Thyroid gland (tissue), 4 donors: ENCODE measurements at regions not wholly inside any gene's neighbourhood (a gene's known extent, or its start where the extent isn't known, plus 50 kb on each side); places are given as distances from the start of the nearest gene placed in this dataset.

Source experiments
- DNase-seq, 2 donors: peaks; one replicate each; pipeline ENCODE4 v3.0.0-alpha.2; 2019
- H3K27ac ChIP-seq, 3 donors: fragments of 200-600 bp; sonication (generic); 1 replicate in 2 of 3; 2 replicates in 1 of 3; pipeline ENCODE4 v1.5.1; 2016 to 2019; ENCODE audit warnings: mild to moderate bottlenecking in 1 of 3, moderate library complexity in 1 of 3
- H3K27me3 ChIP-seq: fragments of 200-600 bp; sonication (generic); one replicate; pipeline ENCODE4 v1.5.1; 2019
- H3K36me3 ChIP-seq, 2 donors: fragments of 200-600 bp; sonication (generic); one replicate each; pipeline ENCODE4 v1.5.1; 2016 to 2019
- H3K4me1 ChIP-seq, 2 donors: fragments of 200-600 bp; sonication (generic); one replicate each; pipeline ENCODE4 v1.5.1; 2017 to 2019
- H3K4me3 ChIP-seq, 3 donors: fragments of 200-600 bp; sonication (generic); replicated peaks in 1 of 3; 1 replicate in 2 of 3; 2 replicates in 1 of 3; pipeline ENCODE4 v1.5.1; 2016; ENCODE audit warnings: mild to moderate bottlenecking in 1 of 3
- H3K9me3 ChIP-seq: fragments of 200-600 bp; sonication (generic); one replicate; pipeline ENCODE4 v1.5.1; 2017
- CTCF ChIP-seq, 6 experiments: fragments of 200-600 bp in 3 of 6; fragments of 450-650 bp in 3 of 6; sonication (generic) in 3 of 6; IDR thresholded peaks; one replicate each; pipeline ENCODE4 v1.5.1; 2016 to 2019; ENCODE audit warnings: antibody characterized with exemption in 6 of 6, mild to moderate bottlenecking in 2 of 6, inconsistent platforms in 1 of 6, moderate library complexity in 1 of 6
- POLR2A ChIP-seq, 2 donors: fragments of 450-650 bp; IDR thresholded peaks; one replicate each; pipeline ENCODE4 v1.6.1; 2017; ENCODE audit warnings: antibody characterized with exemption in 2 of 2, mild to moderate bottlenecking in 2 of 2, moderate library complexity in 1 of 2
- WGBS, 2 donors: methylation state at CpG; one replicate each; pipeline ENCODE4 v1.1.5; 2017; 5-methylcytosine and 5-hydroxymethylcytosine counted together
- intact Hi-C: fragments of 100-400 bp; cut with DNase I; formaldehyde crosslinking; loops from one replicate; pipeline ENCODE4 v1.15.1; 2023

- Histone ChIP-seq H3K36me3 (no peaks in the 10 kb centered on the region), H3K4me3 (no peak overlapping the region), H3K27ac (no peak overlapping the region), H3K27me3 (no peaks in the 10 kb centered on the region), H3K9me3 (no peaks in the 10 kb centered on the region), H3K4me1 (no peaks in the 10 kb centered on the region)
- intact Hi-C loops = no loop called here
- 72 to 81% methylated on average over 4 of the region's 4 CpGs for WGBS, 2 donors
- no peak for TF ChIP-seq POLR2A (IDR thresholded peaks at IDR 0.05)
- no peak for TF ChIP-seq CTCF (IDR thresholded peaks at IDR 0.05)
- DNase-seq = no peak
These were observed 54.5 kb upstream of the HAND2 start for GRCh38 chr4:173584506-173584905.
